HT1080 (cell line): ENCODE measurements at regions not wholly inside any gene's neighbourhood (a gene's known extent, or its start where the extent isn't known, plus 50 kb on each side); places are given as distances from the start of the nearest gene placed in this dataset.
"Not testable (repeated sequence)": the region's sequence is repeated elsewhere in the genome, so short reads cannot be mapped to it uniquely, and the experiment has no call there.

ENCODE experiments used
- DNase-seq: peaks from one replicate; pipeline ENCODE4 v3.0.0-alpha.2; 2015; ENCODE audit warnings: low read depth

DNA sequence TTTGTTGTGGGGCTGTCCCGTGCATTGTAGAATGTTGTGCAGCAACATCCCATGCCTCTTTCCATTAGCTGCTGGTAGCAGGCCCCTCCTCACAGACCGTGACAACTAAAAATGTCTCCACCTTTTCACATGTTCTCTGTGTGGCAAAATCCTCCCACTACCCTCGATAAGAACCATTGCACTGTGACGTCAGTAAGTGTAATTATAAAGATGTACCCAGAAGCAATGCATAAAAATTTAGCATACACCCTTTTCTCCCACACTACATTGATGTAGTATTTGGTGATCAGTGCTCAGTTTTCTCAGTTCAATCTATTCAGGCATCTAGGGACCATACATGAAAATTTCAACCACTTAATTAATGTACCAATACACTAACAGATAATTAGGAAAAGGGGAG lies 389.9 kb downstream of the DOK5 start:
- no peak for DNase-seq

DNA sequence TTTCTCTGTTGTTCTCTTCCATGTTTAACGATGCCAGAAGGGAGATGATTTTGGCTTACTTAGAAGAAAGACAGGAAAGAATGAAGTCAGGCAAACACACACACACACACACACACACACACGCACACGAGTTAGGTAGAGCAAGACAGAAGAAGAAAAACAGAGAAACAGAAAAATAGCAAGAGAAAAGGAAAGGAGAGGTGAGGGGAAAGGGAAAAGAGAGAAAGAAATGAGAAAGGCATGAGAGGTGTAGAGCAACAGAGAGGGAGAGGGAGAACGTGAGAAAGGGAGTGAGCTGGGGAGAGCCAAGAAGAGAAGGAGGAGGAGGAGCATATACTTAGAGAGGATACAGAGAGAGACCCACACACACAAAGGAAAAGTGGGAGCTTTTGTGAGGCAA lies 385.3 kb downstream of the DOK5 start:
- DNase-seq, result no peak

DNA sequence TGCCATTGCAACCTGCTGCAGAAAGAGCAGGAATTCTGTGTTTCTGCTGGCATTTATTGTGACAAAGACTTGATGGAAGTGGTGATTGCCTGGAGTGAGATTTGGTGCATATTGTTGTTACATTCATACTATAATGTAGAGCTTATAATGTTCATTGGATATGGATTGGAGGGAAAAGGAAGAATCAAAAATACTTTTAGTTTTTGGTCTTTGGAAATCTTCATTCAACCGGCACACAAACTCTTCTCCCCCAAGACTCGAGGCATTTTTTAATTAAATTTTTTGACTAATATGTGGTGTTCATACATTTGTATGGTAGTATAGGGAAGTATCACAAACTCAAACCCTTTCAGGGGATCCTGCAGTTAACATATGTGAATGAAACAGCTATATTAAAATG lies 380.8 kb downstream of the DOK5 start:
- DNase-seq, result no peak

DNA sequence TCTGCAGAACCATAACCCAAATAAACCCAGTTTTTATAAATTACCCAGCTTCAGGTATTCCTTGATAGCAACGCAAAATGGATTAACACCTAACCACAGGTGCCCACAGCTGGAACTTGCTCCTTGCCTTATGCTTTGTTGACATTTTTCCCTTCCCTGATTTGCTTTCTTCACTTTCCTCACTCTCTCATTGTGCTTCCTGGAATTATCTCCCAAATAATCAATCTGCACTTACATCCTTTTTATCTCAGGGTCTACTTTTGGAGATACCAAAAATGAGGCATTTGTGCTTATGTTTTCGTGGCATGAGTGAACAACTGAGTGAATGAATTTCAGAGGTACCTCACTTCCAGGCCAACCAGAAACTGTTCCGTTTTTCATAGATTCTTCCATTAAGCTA lies 374.3 kb downstream of the DOK5 start:
- no peak for DNase-seq

DNA sequence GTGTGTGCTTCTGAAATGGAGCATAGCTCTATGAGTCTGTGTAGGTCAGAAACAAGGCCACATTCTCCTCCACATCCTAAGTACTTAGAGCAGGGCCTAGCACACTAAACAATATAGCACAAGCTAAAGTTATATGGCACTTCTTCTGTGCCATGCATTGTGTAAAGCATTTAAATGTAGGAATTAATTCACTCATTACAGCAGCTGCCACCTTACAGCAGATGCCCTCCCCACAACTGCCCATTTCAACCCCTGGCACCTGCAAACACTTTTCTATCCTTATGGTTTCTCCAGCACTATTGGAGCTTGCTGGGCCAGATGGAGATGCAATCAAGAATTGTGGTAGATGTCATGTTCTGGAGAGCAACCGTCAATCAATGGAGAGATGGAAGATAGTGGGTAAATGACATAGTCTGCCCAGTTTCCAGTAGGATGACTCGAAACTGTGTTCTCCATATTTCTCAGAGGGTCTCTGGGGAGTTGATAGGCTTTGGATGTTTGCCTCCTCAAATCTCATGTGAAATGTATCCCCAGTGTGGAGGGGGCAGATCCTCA lies 373.7 kb downstream of the DOK5 start:
- no peak for DNase-seq

DNA sequence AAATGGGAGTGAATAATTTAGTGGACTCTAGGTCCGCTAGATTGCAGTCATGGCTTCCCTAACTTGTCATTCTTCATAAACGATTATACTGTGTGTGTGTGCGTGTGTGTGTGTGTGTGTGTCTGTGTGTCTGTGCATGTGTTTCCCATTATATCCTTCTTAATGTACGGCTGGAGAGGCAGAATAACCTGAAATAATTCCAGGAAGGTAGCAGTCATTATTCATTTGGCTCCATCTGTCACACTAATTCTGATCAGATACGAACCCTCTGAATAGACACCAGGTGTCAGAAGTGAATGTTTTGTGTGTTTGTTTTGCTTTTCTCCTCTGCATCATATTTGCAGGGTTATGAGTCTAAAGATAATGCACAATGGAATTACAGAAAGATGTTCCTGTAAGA lies 372.9 kb downstream of the DOK5 start:
- no peak for DNase-seq

DNA sequence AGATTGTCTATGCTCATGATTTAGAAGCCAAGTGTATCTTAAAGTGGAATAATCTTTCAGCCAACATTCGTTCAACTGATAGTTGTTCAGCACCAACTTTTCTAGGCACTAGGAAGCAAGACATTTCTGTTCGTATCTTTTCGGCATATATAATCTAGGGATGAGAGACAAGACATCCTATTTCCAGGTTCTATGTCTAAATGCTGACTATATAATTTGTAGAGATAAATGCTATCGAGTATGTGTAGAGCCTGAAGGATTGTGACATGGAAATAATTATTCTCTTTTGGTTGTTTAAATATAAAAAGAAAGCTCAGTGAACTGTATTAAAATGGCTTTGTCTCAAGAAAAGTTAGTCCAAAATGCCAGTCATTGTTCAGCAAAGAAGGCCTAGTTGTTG lies 371.6 kb downstream of the DOK5 start:
- DNase-seq, result no peak

DNA sequence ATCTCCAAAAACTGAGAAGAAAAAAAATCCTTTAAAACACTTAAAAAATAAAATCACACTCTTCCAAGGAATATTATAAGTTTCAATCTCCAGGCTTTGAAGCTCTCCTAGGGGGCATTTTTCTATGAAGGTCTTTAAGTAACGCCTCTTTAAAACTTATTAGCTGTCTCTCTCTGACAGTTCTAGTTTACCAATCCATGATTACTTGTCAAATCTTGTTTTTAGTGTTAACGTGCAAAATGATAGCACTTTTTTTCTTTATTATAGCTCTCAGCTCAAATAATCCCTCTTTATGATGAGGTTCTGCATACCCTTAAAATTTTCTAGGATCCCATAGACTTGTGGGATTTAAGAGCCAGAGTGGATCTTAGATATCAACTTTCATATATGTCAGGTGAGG lies 369.0 kb downstream of the DOK5 start:
- no peak for DNase-seq

DNA sequence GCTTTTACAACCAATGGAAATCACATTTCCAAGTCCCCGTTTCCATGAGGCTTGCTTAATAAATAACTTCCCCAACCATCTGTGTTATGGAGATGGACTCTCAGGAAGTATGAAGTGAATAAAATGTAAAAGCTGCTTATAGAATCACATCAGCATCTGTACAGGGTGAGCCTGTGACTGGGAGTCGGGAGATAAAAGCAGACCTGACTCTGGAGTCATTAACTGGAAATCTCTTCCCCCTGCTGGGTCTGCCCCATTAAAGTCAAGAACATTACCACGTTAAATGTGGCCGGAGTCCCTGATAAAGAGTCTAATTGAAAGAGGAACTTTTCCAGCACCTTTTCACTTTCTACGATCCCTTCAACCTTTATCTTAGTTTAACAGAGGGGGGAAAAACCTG lies 368.5 kb downstream of the DOK5 start:
- DNase-seq, result no peak

DNA sequence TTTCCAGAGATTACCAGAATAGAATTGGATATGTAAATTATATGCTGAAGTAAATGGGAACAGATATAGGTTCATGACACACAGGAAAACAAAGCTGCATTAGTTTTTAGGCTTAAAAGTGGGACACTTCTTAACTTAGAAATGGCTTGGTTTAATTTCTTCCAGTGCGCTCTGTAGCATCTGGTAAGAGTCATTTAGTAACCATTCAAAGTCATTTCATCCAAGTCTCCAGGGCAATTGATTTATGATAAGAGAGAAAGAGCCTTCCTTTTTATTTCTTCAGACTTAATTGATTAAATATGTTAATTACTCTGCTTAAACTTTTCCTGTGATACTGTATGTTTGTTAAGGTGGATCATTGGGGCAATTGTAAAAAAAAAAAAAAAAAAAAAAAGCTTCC lies 368.0 kb downstream of the DOK5 start:
- DNase-seq, result no peak

DNA sequence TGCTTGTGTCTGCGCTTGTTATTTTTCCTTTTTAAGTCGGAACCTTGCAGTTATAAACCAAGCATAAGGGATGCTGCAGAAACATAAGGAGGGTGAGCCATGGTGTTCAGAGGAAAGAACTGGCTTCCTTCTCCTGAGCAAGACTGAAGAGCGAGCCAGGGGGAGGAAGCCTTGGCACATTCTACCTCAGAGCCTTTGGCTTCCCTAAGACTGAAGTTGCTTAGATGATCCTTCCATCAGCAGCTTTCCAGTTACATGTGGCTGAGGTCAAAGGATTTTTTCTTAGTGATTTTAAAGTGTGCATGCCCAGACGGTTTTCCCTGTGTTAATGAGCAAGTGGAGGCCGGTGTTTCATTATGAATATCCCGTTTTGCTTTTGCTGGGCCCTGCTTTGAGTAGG lies 363.8 kb downstream of the DOK5 start:
- no peak for DNase-seq

DNA sequence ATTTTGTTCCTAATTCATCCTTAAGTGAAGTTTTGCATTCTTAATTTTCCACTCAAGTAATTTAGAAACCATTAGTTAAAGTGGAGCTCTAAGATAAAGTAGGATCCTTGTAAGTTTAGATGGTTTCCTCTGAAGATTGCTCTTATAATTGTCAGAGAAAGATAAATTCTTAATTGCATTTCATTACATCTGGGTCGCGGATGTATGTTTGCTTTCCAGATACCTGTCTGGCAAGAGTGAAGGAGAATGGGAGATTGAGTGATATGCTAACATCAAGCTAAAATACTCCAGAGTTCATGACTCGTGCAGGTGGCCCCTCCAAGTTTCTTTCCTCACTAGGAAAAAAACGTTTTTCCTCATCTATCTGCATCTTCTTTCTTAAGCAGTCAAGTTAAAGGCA lies 361.8 kb downstream of the DOK5 start:
- no peak for DNase-seq

DNA sequence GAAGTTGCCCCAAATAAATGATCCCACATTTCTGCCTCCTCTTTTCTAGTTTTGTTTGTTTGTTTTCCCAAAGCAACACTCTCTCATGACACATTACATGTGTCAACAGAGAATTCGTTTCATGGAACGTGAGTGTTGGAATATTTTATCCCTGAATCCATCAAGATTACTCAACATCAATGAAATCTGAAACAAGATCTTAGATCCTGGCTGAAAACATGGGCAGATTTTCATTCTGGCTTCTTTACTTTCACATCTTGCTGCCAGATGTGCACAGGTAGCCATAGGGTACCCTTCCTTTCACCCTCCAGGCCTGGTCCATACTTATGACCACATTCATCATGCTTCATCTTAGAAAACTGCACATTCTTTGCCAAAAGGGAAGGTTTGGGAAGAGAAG lies 347.0 kb downstream of the DOK5 start:
- no peak for DNase-seq

DNA sequence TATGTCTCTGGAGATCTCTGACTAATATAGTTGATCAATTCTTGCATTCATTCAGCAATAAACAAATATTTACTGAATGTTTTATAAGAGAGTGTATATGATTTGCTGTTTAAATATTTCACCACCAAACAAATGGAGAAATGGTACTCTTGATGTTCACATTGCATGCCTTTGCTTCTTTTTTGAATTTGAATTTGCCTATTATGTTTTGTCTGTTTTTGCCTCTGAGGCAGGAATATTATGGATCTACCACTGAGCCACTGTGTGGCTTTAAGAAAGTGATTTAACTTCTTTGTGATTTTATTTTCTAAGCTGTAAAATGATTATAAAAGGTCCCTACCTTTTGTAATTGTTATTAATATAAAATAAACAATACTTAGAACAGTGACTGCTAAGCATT lies 345.0 kb downstream of the DOK5 start:
- no peak for DNase-seq

DNA sequence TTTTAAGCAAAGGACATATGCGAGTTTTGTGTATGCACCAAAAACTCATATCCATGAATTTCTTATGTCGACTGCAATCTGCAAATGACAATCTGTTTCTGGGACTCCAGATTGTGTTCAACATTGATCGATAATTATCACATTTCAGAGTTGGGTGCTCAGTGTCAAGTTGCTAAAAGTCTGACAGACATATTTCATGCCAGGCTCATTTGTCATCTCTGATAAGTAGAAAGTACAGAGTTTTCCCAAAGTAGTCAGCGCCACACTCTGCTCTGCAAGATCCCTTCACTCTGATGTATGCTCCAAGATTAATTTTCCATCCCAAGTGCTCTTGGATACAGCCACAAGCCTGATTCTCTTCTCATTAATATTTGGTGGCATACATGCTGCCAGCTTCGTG lies 331.1 kb downstream of the DOK5 start:
- DNase-seq, result no peak

DNA sequence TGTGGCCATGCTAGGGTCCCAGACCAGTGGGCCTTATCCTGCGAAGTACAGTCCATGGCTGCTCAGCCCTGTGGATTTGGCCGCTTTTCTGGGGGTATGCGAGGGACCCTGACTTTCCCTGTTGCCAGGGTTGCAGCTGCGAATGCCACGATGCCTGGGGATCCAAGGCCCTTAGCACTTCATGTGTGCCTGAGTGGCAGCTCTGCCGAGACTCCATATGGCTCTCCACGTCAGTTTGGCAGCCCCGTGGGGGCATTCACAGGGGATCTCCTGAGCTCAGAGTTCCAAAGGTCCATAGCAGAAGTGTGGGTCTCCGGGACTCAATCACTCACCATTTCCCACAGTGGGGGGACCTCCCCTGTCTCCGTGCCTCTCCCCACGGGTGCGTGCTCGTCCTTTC lies 319.5 kb downstream of the DOK5 start:
- DNase-seq, result no peak

DNA sequence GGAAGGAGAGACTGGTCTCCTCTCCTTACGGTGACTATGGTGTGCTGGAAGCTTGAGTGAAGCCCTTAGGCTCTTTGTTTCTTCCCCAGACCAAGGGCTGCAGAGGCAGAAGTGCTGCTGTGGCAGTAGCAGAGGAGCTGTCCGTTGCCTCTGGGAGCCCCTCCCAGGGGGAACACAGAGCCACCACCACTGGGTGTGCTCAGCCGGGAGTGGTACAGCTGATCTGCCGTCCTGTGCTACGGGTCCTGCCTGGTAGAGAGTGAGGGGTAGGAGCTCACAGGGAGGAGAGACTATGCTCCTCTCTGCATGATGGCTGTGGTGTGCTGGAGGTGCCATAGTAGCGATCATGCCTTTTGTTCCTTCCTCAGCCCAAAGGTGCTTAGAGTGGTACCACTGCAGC lies 318.7 kb downstream of the DOK5 start:
- no peak for DNase-seq

DNA sequence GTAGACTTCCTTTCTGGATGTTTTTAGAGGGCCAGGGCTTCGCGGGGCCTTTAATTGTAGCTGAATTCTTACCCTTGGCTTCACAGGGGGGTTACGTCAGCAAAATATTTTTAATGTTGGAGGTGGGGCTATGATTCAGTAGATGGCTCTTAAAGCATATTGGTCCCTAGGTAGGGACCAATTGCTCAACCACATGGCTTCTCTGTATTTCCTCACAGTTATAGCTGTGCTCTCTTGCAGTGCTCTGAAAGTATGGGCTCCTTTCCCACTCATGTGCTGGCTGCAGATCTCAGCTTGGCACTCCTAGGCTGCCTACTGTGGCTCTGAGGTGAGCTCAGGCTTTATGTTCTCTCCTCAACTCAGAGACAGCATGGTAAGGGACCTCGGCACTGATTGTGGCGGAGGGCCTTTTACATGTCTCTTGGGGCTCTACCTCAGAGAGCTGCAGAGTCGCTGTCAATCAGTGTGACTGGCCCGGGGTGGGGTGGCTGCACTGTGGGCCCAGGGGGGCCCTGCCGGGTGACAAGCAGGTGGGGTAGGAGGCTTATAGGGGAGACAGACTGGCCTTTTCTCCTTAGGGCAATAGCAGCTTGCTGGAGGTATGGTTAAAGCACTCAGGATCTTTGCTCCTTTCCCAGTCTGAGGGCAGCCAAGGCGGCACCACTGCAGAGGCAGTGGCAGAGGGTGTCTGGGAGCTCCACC lies 318.0 kb downstream of the DOK5 start:
- DNase-seq, result peak; percentile 8

DNA sequence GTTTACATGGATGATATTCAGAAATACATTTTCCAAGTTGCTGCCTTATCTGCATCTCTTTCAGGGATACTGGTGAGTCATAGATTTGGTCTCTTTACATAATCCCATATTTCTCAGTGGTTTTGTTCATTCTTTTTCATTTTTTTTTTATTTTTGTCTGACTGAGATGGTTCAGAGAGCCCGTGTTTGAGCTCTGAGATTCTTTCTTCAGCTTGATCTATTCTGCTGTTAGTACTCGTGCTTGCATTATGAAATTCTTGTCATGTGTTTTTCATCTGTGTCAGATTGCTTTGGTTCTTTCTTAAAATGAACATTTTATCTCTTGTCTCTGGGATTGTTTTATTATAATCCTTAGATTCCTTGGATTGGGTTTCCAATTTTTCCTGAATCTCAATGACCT lies 317.3 kb downstream of the DOK5 start:
- no peak for DNase-seq

DNA sequence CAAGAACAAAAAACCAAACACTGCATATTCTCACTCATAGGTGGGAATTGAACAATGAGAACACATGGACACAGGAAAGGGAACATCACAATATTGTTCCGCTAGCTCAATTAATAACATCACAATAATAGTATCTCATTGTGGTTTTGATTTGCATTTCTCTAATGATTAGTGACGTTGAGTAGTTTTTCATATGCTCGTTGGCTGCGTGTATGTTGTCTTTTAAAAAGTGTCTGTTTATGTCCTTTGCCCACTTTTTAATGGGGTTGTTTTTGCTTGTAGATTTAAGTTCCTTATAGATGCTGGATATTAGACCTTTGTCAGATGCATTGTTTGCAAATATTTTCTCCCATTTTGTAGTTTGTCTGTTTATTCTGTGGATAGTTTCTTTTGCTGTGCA lies 312.9 kb downstream of the DOK5 start:
- DNase-seq, result not testable (repeated sequence)

DNA sequence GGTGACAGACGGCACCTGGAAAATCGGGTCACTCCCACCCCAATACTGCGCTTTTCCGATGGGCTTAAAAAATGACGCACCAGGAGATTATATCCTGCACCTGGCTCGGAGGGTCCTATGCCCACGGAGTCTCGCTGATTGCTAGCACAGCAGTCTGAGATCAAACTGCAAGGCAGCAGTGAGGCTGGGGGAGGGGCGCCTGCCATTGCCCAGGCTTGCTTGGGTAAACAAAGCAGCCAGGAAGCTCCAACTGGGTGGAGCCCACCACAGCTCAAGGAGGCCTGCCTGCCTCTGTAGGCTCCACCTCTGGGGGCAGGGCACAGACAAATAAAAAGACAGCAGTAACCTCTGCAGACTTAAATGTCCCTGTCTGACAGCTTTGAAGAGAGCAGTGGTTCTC lies 307.4 kb downstream of the DOK5 start:
- not testable (repeated sequence) for DNase-seq

DNA sequence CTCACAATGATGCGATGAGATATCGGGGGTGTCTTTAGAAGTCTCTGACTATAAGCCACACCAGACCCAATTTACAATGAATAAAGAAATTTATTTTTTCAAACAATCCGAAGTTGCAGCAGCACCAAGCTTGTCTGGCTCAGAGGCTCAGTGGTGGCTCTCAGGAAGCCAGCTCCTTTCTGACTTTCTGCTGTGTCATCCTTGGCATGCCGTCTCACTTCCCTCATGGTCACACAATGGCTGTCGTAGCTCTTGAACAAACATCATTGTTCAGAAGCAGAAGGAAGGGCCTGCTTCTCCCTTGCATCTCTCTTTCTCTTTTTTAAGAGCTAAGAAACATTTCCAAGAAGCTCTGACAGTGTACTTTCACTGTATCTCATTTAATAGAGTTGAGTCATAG lies 299.0 kb downstream of the DOK5 start:
- no peak for DNase-seq

DNA sequence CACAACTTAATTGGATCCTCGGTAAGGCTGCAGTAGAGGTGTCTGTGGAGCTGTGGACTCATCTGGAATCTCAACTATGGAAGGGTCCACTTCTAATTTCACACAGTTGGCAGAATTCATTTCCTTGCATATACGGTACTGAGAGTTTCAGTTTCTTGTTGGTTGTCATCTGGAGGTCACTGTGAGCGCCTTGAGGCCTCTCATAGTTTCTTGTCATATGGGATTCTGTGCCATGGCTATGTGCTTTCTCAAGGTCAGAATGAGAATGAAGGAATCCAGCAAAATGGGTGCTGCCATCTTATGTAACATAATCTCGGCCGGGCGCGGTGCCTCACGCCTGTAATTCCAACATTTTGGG lies 298.2 kb downstream of the DOK5 start:
- DNase-seq, result no peak
